ENCODE measurements at regions not wholly inside any gene's neighbourhood (a gene's known extent, or its start where the extent isn't known, plus 50 kb on each side); places are given as distances from the start of the nearest gene placed in this dataset.
A peak's percentile ranks its signal among the peaks of the same experiment; 100 is the strongest.

- Mint-ChIP-seq H3K36me3 (peaks cover 28% of the 10 kb centered on the region), H3K4me3 (no peak overlapping the region), H3K4me1 (peaks cover 51% of the 10 kb centered on the region), H3K9me3 (no peaks in the 10 kb centered on the region), H3K27me3 (ENCODE audit: low read depth) (no peaks in the 10 kb centered on the region), H3K27ac (peak overlapping the region; percentile 83)
- no peak for TF ChIP-seq JAZF1 (CRISPR knock-in tag; IDR thresholded peaks at IDR 0.05)
- TF ChIP-seq TCF7 (CRISPR knock-in tag; IDR thresholded peaks at IDR 0.05; ENCODE audit: low read depth), result no peak
- TF ChIP-seq FOXP1 (CRISPR knock-in tag; IDR thresholded peaks at IDR 0.05; ENCODE audit: borderline replicate concordance), result no peak
- TF ChIP-seq CTCF (IDR thresholded peaks at IDR 0.05), result no peak
- no peak for TF ChIP-seq ZMAT4 (CRISPR knock-in tag; IDR thresholded peaks at IDR 0.05)
- CTCF ChIA-PET, result interaction anchor here (0.8 to 2.4 kb wide), 4 partner anchors 40 to 296 kb away, joined by 4 to 24 read pairs (median 4); partner anchors contain the start of gene HS3ST5
- DNase-seq (ENCODE audit: low spot score), result no peak
- ATAC-seq, result peak; percentile 65
- POLR2A ChIA-PET, result interaction anchor here (0.7 to 2.4 kb wide), 5 partner anchors 10 to 629 kb away, joined by 3 to 14 read pairs (median 4); no protein-coding TSS in a partner anchor
Observed at GRCh38 chr6:114404339-114404955, 61.6 kb upstream of the HS3ST5 start.

GRCh38 chr6:114403858-114404257, 61.0 kb upstream of the HS3ST5 start:
- DNase-seq (ENCODE audit: low spot score) (no peak), ATAC-seq (no peak)
- no peaks in the 10 kb centered on the region for H3K27me3 Mint-ChIP-seq (ENCODE audit: low read depth)
- peaks cover 55% of the 10 kb centered on the region for H3K4me1 Mint-ChIP-seq
- H3K4me3 Mint-ChIP-seq, result no peak overlapping the region
- ChIA-PET POLR2A (interaction anchor here (0.7 to 2.4 kb wide), 5 partner anchors 11 to 629 kb away, joined by 3 to 14 read pairs (median 4); no protein-coding TSS in a partner anchor), CTCF (interaction anchor here (0.6 to 2.4 kb wide), 5 partner anchors 40 to 296 kb away, joined by 4 to 24 read pairs (median 4); partner anchors contain the start of gene HS3ST5)
- H3K9me3 Mint-ChIP-seq, result no peaks in the 10 kb centered on the region
- peak overlapping the region; percentile 42; the same call in 1 of the 2 replicates for H3K27ac Mint-ChIP-seq
- peaks cover 23% of the 10 kb centered on the region for H3K36me3 Mint-ChIP-seq
- TF ChIP-seq ZNF232 (CRISPR knock-in tag; IDR thresholded peaks at IDR 0.05) (no peak), ZNF121 (CRISPR knock-in tag; IDR thresholded peaks at IDR 0.05) (no peak), ZNF219 (CRISPR knock-in tag; IDR thresholded peaks at IDR 0.05; ENCODE audit: borderline replicate concordance) (no peak), ATF3 (CRISPR knock-in tag; conservative IDR thresholded peaks at IDR 0.05) (no peak), ZBTB43 (CRISPR knock-in tag; IDR thresholded peaks at IDR 0.05) (no peak), ZNF532 (CRISPR knock-in tag; IDR thresholded peaks at IDR 0.05; ENCODE audit: borderline replicate concordance) (no peak), ZNF138 (CRISPR knock-in tag; conservative IDR thresholded peaks at IDR 0.05) (no peak), USF2 (CRISPR knock-in tag; IDR thresholded peaks at IDR 0.05) (no peak), ERG (CRISPR knock-in tag; IDR thresholded peaks at IDR 0.05) (no peak), AR (CRISPR knock-in tag; IDR thresholded peaks at IDR 0.05) (no peak), PRRX2 (CRISPR knock-in tag; IDR thresholded peaks at IDR 0.05) (no peak), SOX15 (CRISPR knock-in tag; IDR thresholded peaks at IDR 0.05) (no peak), TEAD1 (CRISPR knock-in tag; IDR thresholded peaks at IDR 0.05) (no peak)
